ENCODE measurements at regions not wholly inside any gene's neighbourhood (a gene's known extent, or its start where the extent isn't known, plus 50 kb on each side); places are given as distances from the start of the nearest gene placed in this dataset.

DNA sequence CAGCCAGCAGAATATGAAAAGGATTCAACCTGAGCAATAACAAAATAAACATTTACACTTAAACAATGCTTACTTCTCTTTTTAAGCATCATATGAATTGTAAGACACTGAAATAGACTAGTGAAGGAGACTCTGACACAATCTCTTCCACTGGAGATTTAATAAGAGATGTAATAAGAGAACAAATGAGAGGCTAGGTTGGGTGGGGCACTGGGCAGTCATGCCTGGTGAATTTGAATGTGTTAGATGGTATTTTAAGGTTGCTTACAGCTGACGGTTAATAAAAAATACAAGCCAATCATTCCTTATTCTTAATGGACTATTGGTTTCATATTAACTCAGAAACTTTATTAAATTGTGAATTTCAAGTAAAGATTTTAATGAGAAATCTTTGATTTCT, 105.9 kb upstream of the TARS1 start:
- in situ Hi-C loops (cut with MboI; ENCODE audit: low sequenced_read_pairs, unreplicated experiment): no loop called here
- no peak for DNase-seq (ENCODE audit: low spot score)
- TF ChIP-seq, protein P1, sequence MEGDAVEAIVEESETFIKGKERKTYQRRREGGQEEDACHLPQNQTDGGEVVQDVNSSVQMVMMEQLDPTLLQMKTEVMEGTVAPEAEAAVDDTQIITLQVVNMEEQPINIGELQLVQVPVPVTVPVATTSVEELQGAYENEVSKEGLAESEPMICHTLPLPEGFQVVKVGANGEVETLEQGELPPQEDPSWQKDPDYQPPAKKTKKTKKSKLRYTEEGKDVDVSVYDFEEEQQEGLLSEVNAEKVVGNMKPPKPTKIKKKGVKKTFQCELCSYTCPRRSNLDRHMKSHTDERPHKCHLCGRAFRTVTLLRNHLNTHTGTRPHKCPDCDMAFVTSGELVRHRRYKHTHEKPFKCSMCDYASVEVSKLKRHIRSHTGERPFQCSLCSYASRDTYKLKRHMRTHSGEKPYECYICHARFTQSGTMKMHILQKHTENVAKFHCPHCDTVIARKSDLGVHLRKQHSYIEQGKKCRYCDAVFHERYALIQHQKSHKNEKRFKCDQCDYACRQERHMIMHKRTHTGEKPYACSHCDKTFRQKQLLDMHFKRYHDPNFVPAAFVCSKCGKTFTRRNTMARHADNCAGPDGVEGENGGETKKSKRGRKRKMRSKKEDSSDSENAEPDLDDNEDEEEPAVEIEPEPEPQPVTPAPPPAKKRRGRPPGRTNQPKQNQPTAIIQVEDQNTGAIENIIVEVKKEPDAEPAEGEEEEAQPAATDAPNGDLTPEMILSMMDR (IDR thresholded peaks at IDR 0.05; ENCODE audit: borderline replicate concordance, control extremely low read depth, extremely low read depth, insufficient read depth, missing control alignments): no peak

DNA sequence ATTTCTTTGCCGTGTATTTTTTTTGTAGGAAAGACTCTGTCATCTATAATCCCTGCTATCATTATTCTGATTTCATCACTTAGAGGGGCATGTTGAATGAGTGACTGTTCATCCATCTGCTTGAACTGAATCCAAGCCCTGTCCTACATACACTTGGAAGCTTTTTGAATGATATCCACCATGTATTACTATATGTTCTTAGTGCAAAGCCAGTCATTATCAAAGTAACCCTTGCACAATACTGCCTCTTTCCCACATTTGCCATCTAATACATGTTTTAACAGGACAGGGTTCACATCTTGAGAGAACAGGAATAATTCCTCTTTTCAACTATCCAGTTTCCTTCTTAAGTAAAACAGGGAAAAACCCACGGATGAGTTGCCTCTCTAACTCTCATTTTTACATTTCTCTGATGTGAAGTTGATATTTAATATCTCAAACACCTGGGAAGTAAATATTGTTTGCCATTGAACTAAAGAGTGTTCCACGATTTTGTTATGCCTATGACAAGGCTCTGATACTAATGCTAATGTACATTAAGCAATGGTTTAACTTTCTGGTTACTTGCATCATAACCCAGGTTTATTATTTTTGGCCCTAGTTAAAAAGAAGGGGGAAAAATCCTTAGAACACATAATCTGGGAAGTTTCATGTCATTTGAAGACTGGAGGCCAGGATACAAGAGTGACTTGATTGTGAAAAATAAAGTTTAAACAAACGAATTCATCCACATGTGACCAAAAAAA, 103.7 kb upstream of the TARS1 start:
- no peak for DNase-seq (ENCODE audit: low spot score)
- TF ChIP-seq, protein P1 (IDR thresholded peaks at IDR 0.05; ENCODE audit: borderline replicate concordance, control extremely low read depth, extremely low read depth, insufficient read depth, missing control alignments): no peak
- in situ Hi-C loops (cut with MboI; ENCODE audit: low sequenced_read_pairs, unreplicated experiment): no loop called here

DNA sequence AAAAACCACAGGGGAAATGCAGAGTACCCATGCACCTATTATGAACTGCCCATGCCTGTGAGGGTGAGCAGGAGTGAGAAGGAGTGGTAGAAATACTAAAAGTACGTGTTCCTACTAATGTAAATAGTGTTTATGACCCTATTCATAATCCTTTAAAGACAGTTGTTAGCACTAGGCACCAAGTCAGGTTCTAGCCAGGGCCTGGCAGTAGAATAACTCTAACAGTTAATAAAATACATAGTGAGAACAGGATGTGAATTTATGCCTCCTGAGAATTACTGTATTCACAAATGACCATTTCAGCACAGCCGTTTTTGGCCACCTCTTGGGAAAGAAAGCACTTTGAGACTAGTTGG, 103.2 kb upstream of the TARS1 start:
- DNase-seq (ENCODE audit: low spot score): no peak
- in situ Hi-C loops (cut with MboI; ENCODE audit: low sequenced_read_pairs, unreplicated experiment): no loop called here
- TF ChIP-seq, protein P1 (IDR thresholded peaks at IDR 0.05; ENCODE audit: borderline replicate concordance, control extremely low read depth, extremely low read depth, insufficient read depth, missing control alignments): no peak

DNA sequence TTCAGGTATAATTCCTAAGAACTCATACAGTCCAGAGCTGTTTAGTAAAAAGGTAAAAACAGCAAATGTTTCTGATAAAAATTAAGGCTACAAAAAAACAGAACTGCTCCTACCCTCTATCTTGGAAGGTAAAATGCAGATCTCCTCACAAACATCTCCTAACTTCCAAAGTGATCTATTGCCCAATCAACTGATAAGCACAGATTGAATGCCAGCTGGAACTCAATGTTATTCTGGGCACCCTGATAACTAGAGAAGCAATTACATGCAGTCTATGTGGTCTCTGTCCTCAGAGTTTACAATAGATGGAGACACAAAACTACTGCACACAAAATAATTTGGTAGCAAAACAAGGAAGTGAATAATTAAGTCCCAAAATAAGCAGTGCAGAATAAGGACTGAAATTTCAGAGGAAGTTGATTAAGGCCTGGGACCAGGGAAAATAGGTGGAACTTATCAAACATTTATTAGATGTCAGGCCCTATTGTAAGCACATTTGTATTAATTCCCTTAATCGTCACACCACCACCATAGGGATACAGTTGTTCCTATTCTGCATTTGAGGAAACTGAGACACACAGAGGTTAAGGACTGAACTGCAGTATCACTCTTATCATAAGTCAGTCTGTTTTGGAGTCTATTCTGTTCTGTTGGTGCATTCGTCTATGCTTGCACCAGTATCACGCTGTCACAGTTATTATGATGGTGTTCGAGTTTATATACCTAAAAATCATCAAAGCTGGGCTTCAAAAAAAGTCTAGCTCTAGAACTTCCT, 102.2 kb upstream of the TARS1 start:
- DNase-seq (ENCODE audit: low spot score): no peak
- in situ Hi-C loops (cut with MboI; ENCODE audit: low sequenced_read_pairs, unreplicated experiment): no loop called here
- TF ChIP-seq, protein P1 (IDR thresholded peaks at IDR 0.05; ENCODE audit: borderline replicate concordance, control extremely low read depth, extremely low read depth, insufficient read depth, missing control alignments): no peak

DNA sequence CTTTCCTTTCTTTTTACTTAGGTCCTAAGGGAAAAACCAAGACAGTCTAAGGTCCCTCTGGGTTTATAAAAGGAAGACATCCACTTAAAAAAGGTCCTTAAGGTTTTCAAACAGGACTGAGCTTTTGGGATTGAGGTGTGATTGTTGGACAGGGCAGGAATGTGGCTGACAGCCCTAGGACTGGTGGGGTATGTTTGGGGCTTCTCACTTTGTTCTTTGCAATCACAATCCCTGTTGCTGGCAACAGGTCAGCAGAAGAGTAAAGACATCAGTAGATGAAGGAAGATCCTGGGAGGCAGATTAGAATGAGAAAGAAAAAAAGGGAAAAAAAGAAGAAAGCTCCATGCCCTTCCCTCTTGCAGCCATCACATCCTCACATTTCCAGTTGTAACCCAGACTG, 101.4 kb upstream of the TARS1 start:
- in situ Hi-C loops (cut with MboI; ENCODE audit: low sequenced_read_pairs, unreplicated experiment): no loop called here
- TF ChIP-seq, protein P1 (IDR thresholded peaks at IDR 0.05; ENCODE audit: borderline replicate concordance, control extremely low read depth, extremely low read depth, insufficient read depth, missing control alignments): no peak
- DNase-seq (ENCODE audit: low spot score): no peak

DNA sequence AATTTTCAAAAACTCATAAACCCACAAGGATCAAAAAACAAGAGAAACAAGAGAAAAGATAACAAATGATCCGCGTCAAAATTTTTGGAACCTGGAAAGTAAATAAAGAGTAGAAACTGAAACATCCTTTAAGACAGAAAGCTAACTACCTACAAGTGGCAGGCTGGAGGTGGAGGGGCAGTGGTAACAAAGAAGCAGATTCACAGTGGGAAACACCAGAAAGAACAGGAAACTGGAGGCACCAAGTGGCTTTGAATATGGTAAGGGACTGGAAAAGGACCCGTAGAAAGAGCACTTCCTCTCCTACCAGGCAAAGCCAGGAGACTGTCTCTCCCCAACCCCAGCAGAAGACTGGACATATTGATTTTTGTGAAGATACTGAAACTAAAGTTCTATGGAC, 100.6 kb upstream of the TARS1 start:
- no peak for DNase-seq (ENCODE audit: low spot score)
- in situ Hi-C loops (cut with MboI; ENCODE audit: low sequenced_read_pairs, unreplicated experiment): no loop called here
- TF ChIP-seq, protein P1 (IDR thresholded peaks at IDR 0.05; ENCODE audit: borderline replicate concordance, control extremely low read depth, extremely low read depth, insufficient read depth, missing control alignments): no peak
